OCI-M2 (cell line): ENCODE measurements at regions not wholly inside any gene's neighbourhood (a gene's known extent, or its start where the extent isn't known, plus 50 kb on each side); places are given as distances from the start of the nearest gene placed in this dataset.
A peak's percentile ranks its signal among the peaks of the same experiment; 100 is the strongest.
"Not testable (repeated sequence)": the region's sequence is repeated elsewhere in the genome, so short reads cannot be mapped to it uniquely, and the experiment has no call there.

ENCODE experiments used
- DNase-seq: peaks from one replicate; lab custom pipeline; 2025; ENCODE audit not compliant: unreplicated experiment; lab: John Stamatoyannopoulos, UW

GRCh38 chr3:95586754-95587153 is 1227.6 kb upstream of the EPHA6 start:
- DNase-seq = no peak

- not testable (repeated sequence) for DNase-seq
These were observed 1226.8 kb upstream of the EPHA6 start for GRCh38 chr3:95587641-95588040.

GRCh38 chr3:95588473-95588872 is 1225.9 kb upstream of the EPHA6 start:
- DNase-seq = no peak

- DNase-seq = no peak
These were observed 1218.8 kb upstream of the EPHA6 start for GRCh38 chr3:95595416-95596075.

- no peak for DNase-seq
These were observed 1206.5 kb upstream of the EPHA6 start for GRCh38 chr3:95607926-95608325.

- DNase-seq = no peak
These were observed 1205.0 kb upstream of the EPHA6 start for GRCh38 chr3:95609411-95609810.

GRCh38 chr3:95612611-95613010 is 1201.8 kb upstream of the EPHA6 start:
- DNase-seq = no peak

GRCh38 chr3:95613993-95614392 is 1200.4 kb upstream of the EPHA6 start:
- no peak for DNase-seq

GRCh38 chr3:95615592-95616310 is 1198.6 kb upstream of the EPHA6 start:
- no peak for DNase-seq

GRCh38 chr3:95626107-95626506 is 1188.3 kb upstream of the EPHA6 start:
- DNase-seq = no peak

GRCh38 chr3:95627293-95627692 is 1187.1 kb upstream of the EPHA6 start:
- DNase-seq = no peak

GRCh38 chr3:95627697-95628096 is 1186.7 kb upstream of the EPHA6 start:
- no peak for DNase-seq

- no peak for DNase-seq
These were observed 1184.6 kb upstream of the EPHA6 start for GRCh38 chr3:95629802-95630201.

- DNase-seq = no peak
These were observed 1169.1 kb upstream of the EPHA6 start for GRCh38 chr3:95645291-95645690.

GRCh38 chr3:95654570-95655362 is 1159.6 kb upstream of the EPHA6 start:
- no peak for DNase-seq

GRCh38 chr3:95655363-95655986 is 1158.9 kb upstream of the EPHA6 start:
- DNase-seq = no peak

GRCh38 chr3:95670765-95671164 is 1143.6 kb upstream of the EPHA6 start:
- DNase-seq = no peak

GRCh38 chr3:95673215-95673614 is 1141.2 kb upstream of the EPHA6 start:
- DNase-seq = no peak

GRCh38 chr3:95705786-95706418 is 1108.5 kb upstream of the EPHA6 start:
- peak; percentile 13 for DNase-seq

- DNase-seq = no peak
These were observed 1107.1 kb upstream of the EPHA6 start for GRCh38 chr3:95707268-95707667.

- DNase-seq = no peak
These were observed 1103.7 kb upstream of the EPHA6 start for GRCh38 chr3:95710684-95711083.
